ENCODE measurements at regions not wholly inside any gene's neighbourhood (a gene's known extent, or its start where the extent isn't known, plus 50 kb on each side); places are given as distances from the start of the nearest gene placed in this dataset.

DNA sequence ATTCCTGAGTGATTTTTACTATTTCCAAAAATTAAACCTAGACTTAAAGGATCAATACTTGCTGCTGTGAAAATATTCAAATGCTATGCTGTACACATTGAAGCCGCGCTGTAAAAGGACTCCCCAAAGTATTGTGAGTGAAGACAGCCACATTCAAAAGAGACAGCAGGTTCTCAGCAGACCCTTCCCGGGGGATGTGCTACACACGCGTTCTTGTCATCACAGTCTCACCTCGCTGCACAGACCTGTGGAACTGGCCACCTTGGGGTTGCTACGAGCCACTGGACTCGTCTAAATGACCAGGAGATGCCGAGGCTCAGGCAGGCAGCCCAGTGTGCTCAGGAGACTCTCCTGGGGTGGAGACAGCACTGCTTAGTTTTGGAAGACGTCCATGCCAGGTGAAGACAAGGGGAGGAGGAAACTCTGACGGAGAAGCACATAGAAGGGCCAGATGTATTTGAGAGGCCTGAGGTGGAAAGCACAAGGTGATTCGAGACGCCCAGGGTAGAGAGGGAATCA, 367.7 kb upstream of the SHH start:
- no peak for DNase-seq (ENCODE audit: low read depth)

DNA sequence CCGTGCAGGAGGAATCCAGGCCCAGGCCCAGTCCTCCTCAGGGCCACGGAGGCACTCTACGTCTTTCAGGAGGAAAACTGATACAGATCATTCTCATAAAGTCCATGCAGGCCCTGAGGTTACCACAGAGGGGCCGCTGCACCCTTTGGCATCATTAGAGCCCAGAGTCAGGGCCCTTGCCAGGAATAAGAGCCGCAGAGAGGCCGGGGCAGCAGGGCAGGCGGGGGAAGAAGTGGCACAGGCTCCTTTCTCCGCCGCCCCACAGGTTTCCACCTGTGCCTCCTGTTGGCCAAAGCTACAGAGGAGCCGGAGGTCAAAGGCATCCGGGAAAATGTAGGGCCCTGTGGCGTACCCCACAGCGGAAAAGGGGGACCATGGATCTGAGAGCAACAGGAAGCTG, 366.6 kb upstream of the SHH start:
- DNase-seq (ENCODE audit: low read depth) = no peak

DNA sequence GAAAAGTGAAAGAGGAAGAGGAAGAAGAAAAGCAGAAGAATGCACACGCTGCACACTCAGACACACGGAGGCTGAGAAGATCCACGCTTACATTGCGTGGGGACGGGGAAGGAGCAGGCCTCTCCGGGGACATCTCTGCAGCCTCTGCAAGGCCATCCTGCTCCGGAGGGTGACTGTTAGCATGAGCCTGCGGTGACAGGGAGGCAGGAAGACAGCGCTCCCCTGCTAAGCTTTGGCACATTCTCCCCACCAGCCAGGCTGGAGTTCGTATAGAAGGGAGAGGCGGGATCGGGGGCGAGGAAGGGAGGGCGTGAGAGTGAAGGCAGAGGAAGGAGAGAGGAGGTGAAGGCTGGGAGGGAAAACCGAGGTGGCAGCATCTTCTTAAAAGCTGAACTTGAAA, 366.0 kb upstream of the SHH start:
- no peak for DNase-seq (ENCODE audit: low read depth)

DNA sequence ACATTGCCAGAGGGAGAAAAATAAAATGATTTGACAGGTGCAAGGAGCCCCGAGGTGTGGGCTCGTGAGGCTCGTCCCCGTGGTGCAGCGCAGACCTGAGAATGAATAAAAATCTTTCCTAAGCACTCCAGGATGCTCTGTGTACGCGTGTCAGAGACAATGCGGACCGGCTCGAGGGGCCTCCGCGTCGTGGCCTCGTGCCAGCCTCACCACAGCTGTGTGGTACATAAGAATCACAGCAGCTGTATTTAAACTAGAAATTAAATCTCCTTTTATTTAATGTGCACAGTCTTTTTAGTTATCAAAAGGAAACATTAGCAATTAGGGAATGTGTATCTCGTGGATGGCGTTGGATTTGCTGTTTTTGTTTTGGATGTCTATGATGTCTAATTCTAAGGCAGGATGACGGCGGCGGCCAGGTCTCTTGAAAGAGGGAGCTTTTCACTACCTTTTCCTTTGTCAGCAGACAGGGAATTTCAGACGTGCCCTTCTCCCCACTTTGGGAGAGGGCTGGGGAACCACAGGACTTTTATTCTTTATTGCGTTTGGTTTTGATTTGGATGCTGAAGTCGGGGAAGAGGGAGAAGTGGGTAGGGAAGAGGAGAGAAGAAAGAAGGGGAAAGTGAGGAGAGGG, 365.3 kb upstream of the SHH start:
- no peak for DNase-seq (ENCODE audit: low read depth)

DNA sequence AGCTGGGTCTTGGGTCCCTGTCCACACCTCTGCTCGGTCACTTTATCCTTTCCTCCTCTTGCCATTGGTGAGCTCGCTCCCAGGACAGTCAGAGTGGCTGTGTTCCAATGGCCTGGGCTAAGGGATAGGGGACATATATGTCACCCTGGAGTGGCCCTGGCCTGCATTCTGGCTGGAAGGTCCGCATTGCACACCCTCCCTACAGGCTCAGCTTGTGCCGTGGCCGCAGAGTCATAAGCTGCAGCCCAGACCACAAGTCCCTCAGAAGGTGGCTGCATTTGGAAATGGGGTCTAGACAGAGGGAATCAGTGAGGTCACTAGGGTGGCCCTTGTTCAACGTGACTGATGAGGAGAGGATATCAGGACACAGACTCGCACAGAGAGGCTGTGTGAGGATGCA, 363.8 kb upstream of the SHH start:
- DNase-seq (ENCODE audit: low read depth) = no peak

GRCh38 chr7:156175003-156175402, 362.7 kb upstream of the SHH start:
- DNase-seq (ENCODE audit: low read depth) = no peak

DNA sequence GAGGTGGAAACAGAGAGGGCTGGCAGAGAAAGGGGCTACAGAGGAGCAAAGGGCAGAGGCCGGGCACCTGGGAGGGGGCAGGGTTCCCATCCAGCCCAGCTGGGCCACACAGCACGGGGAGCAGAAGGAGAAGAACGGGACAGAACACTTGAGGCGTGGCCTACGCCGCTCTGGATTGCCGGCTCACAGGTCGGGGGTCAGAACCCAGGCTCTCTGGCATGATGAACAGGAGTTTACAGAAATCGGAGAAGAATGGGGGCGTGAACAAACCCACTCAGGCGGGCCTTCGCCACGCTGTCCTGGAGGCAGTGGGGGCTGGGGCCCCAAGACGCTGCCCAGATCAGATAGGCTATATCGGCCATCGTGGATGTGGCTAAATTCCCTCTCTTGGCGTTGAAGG, 362.2 kb upstream of the SHH start:
- DNase-seq (ENCODE audit: low read depth) = no peak

DNA sequence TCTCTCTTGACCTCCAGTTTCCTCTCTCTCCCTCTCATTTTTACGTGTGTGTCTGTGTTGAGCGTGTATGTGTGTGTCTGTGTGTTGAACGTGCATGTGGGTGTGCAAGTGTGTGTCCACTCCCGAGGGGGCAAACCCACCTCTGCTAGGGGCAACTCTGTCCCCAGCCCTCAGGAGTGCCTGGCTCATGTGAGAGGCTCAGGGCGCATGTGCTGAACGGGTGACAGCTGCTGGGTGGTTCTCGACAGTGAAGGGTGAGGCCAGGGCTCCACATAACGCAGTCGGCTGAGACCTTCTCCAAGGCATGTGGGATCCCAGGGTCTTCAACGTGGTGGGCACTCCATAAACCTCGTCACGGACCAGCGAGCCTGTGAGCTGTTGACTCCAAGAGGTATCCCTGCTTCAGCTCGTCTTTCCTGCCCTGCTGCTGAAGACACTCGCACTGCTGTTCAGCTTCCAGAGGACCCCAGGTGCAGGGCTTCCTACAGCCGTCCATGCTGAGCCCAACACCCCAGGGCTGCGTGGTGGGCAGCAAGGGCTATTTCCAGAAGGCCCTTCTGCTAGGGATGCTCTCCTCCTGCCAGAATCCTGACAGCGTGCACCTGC, 361.6 kb upstream of the SHH start:
- DNase-seq (ENCODE audit: low read depth) = no peak

DNA sequence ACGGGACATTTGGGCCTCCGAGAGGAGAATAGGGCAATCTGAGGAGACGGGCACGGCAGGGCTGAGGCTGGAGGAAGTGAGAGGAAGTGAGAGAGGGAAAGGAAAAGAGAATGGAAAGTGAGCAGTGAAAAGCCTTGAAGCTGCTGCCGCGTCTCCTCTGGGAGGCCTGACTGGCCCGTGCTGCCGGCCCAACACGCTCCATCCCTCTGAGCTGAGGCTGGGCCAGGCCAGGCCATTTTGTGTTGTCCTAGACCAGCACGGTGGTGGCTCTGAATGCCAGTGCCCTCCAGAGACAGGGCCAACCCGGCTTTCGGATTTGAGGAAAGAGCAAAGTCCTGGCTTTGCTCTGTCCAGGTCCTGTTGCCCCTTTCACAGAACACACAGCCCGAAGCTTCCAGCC, 361.1 kb upstream of the SHH start:
- DNase-seq (ENCODE audit: low read depth) = no peak

DNA sequence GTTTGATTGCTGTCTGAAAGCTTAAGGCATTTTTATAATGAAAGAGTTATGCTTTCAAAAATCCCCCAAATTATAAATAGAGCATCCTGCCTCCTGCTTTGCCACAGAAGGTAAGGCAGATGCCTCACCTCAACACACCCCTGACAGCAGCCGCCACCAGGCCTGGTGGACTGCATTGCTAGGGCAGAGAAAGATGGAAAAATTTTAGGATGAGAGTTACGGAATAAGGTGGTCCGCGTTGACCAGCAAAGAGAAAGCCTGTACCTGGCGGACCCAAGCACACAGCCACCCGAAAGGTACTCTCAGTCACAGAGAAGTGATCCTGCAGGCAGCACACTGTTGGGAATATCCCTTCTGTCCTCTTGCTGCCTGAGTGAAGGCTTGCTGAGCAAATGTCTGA, 360.4 kb upstream of the SHH start:
- no peak for DNase-seq (ENCODE audit: low read depth)

GRCh38 chr7:156169474-156170370, 357.5 kb upstream of the SHH start:
- no peak for DNase-seq (ENCODE audit: low read depth)

DNA sequence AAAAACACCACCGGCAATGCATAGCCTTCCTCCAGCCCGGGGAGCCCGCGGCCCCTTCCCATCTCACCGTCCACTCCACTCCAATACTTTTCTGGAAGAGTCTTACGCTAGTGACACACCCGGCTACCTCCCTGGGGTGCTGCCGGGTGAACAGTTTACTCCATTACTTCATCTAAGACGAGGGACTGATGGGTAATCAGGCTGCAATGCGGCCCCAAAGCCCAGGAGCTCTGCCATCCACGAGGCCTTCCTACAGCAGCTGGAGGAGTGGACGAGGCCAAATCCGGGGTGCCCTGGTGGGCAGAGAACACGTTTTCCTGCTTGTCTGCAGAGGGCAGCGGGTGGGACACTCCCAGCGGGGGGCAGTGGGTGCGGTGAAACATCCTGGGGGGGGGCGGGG, 356.2 kb upstream of the SHH start:
- no peak for DNase-seq (ENCODE audit: low read depth)

- DNase-seq (ENCODE audit: low read depth) = no peak
Measured at GRCh38 chr7:156167987-156168386, 355.7 kb upstream of the SHH start.

- no peak for DNase-seq (ENCODE audit: low read depth)
Measured at GRCh38 chr7:156167417-156167807, 355.1 kb upstream of the SHH start.

GRCh38 chr7:156166692-156167416, 354.6 kb upstream of the SHH start:
- no peak for DNase-seq (ENCODE audit: low read depth)

DNA sequence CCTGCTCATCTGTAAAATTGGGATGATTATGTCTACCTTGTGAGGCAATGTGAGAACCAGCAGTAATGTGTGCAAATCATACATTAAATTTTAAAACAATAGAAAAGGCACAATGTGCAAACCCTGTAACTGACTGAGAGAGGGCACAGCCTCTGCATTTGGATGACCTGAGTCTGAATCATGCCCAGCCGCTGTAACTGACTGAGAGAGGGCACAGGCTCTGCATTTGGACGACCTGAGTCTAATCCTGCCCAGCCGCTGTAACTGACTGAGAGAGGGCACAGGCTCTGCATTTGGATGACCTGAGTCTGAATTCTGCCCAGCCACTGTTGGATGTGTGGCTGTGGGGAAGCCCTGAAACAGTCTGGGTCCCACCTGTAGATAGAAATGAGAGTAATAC, 351.5 kb upstream of the SHH start:
- no peak for DNase-seq (ENCODE audit: low read depth)

GRCh38 chr7:156162451-156162850, 350.2 kb upstream of the SHH start:
- DNase-seq (ENCODE audit: low read depth) = no peak

GRCh38 chr7:156160811-156161210, 348.5 kb upstream of the SHH start:
- DNase-seq (ENCODE audit: low read depth) = no peak

DNA sequence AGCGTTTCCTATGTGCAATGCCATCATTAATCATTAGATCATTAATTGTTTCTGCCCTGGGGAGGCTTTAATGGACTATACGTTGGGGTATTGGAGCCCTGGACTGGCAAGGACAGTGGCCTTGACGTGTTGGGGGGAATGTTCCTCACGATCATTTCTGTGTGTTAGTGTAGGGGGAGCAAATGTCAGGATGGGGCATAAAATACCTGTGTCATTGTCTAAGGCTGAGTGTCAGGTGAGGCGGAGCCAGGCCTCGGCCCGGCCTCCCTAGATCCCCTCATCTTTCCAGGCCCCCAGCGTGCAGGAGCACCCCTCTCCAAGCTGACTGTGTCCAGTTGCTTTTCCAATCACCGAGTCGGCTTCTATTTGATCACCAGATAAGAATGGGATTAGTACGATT, 346.4 kb upstream of the SHH start:
- DNase-seq (ENCODE audit: low read depth) = no peak

GRCh38 chr7:156158213-156158612, 345.9 kb upstream of the SHH start:
- DNase-seq (ENCODE audit: low read depth) = no peak

DNA sequence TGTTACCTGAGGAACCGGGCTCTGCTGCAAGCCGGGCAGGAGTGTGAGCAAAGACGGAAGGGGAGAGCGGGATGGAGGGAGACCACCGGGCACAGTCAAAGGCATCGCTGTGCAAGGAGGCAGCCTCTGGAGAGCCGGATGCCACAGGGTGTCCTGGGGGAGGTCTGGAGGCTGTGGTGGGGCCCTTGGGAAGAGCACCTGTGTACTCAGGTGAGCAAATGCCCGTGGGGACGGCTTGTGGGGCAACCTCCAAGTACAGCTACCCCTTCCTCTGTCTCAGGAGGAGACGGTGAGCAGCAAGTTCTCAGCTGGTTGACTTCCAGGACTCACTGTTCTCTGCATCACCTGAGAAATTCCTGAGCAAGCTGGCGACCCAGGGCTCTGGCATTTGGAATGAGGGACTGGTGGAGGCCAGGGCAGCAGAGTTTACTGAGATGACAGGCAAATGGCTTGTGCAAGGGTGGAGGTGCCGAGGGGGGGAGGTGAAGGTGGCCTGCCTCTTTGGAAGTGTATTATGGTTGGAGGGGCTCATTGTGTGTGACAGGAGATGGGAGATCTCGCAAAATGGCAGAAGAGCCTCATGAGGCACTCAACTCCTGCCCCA, 345.2 kb upstream of the SHH start:
- no peak for DNase-seq (ENCODE audit: low read depth)

Measured in EH (cell line).